ENCODE measurements at regions not wholly inside any gene's neighbourhood (a gene's known extent, or its start where the extent isn't known, plus 50 kb on each side); places are given as distances from the start of the nearest gene placed in this dataset.

DNA sequence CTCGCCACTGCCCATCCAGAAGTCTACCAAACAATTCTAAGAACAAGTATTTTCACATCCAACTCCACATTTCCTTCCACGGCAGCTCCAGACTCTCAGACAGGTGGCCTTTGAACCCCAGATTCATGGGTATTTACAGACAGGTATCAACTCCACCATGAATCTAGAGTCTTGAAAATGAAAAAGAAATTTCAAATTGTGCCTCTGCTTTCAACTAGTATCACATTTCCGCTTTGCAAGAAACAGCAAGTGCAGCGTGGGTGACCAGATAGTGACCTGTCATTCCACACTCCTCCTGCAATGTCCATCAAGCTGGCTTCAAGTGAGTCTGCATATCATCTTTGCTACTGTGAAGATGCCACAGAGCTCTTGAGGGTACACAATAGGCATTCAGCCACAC lies 232.4 kb upstream of the RPL38 start:
- TF ChIP-seq, protein P1, sequence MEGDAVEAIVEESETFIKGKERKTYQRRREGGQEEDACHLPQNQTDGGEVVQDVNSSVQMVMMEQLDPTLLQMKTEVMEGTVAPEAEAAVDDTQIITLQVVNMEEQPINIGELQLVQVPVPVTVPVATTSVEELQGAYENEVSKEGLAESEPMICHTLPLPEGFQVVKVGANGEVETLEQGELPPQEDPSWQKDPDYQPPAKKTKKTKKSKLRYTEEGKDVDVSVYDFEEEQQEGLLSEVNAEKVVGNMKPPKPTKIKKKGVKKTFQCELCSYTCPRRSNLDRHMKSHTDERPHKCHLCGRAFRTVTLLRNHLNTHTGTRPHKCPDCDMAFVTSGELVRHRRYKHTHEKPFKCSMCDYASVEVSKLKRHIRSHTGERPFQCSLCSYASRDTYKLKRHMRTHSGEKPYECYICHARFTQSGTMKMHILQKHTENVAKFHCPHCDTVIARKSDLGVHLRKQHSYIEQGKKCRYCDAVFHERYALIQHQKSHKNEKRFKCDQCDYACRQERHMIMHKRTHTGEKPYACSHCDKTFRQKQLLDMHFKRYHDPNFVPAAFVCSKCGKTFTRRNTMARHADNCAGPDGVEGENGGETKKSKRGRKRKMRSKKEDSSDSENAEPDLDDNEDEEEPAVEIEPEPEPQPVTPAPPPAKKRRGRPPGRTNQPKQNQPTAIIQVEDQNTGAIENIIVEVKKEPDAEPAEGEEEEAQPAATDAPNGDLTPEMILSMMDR (IDR thresholded peaks at IDR 0.05) = no peak
- no peak for TF ChIP-seq POLR2A (IDR thresholded peaks at IDR 0.05)

Data from esophagus squamous epithelium (tissue), 4 donors.